H9 (cell line): ENCODE measurements at regions not wholly inside any gene's neighbourhood (a gene's known extent, or its start where the extent isn't known, plus 50 kb on each side); places are given as distances from the start of the nearest gene placed in this dataset.

Experiments
- DNase-seq: peaks from one replicate; pipeline ENCODE4 v3.0.0-alpha.2; 2017
- H2AFZ ChIP-seq: one replicate; pipeline ENCODE4 v1.6.1; 2013; ENCODE audit warnings: mild to moderate bottlenecking, low read length, control low read depth, moderate library complexity
- H2AK5ac ChIP-seq: 2 replicates; pipeline ENCODE4 v1.6.1; 2013; ENCODE audit warnings: low read length, control low read depth, mixed read lengths; ENCODE audit not compliant: insufficient read length
- H2BK120ac ChIP-seq: one replicate; pipeline ENCODE4 v1.6.1; 2013; ENCODE audit warnings: low read depth, mild to moderate bottlenecking, low read length, control low read depth, inconsistent platforms; ENCODE audit not compliant: poor library complexity, severe bottlenecking
- H2BK12ac ChIP-seq: 2 replicates; pipeline ENCODE4 v1.6.1; 2013; ENCODE audit warnings: low read length, control low read depth, mixed read lengths, low read depth; ENCODE audit not compliant: insufficient read length
- H2BK15ac ChIP-seq: 2 replicates; pipeline ENCODE4 v1.6.1; 2013; ENCODE audit warnings: low read depth, low read length, control low read depth
- H2BK20ac ChIP-seq: one replicate; pipeline ENCODE4 v1.6.1; 2013; ENCODE audit warnings: low read depth, mild to moderate bottlenecking, low read length, control low read depth, inconsistent platforms; ENCODE audit not compliant: poor library complexity, severe bottlenecking
- H2BK5ac ChIP-seq: 2 replicates; pipeline ENCODE4 v1.6.1; 2013; ENCODE audit warnings: low read length, control low read depth, mixed read lengths; ENCODE audit not compliant: insufficient read length
- H3K14ac ChIP-seq: 2 replicates; pipeline ENCODE4 v1.6.1; 2013; ENCODE audit warnings: low read length, control low read depth; ENCODE audit not compliant: insufficient read depth
- H3K18ac ChIP-seq: 2 replicates; pipeline ENCODE4 v1.6.1; 2013; ENCODE audit warnings: low read depth, mild to moderate bottlenecking, mixed read lengths, low read length, control low read depth; ENCODE audit not compliant: insufficient read length
- H3K23ac ChIP-seq: 2 replicates; pipeline ENCODE4 v1.6.1; 2013; ENCODE audit warnings: low read length, control low read depth, mixed read lengths, low read depth; ENCODE audit not compliant: insufficient read length
- H3K23me2 ChIP-seq: 2 replicates; pipeline ENCODE4 v1.6.1; 2013; ENCODE audit warnings: low read depth, mild to moderate bottlenecking, mixed read lengths, low read length, control low read depth; ENCODE audit not compliant: insufficient read length, poor library complexity, severe bottlenecking
- H3K27ac ChIP-seq: 2 replicates; pipeline ENCODE4 v1.5.1; 2013; ENCODE audit warnings: low read length, control low read depth, mixed read lengths, low read depth; ENCODE audit not compliant: insufficient read length
- H3K27me3 ChIP-seq: 2 replicates; pipeline ENCODE4 v1.6.1; 2013; ENCODE audit warnings: low read length, control low read depth, inconsistent platforms; ENCODE audit not compliant: insufficient read depth
- H3K4ac ChIP-seq: 2 replicates; pipeline ENCODE4 v1.6.1; 2013; ENCODE audit warnings: low read depth, mild to moderate bottlenecking, control low read depth, inconsistent platforms, low read length, moderate library complexity
- H3K4me1 ChIP-seq: 2 replicates; pipeline ENCODE4 v1.6.1; 2013; ENCODE audit warnings: low read length, control low read depth, inconsistent platforms; ENCODE audit not compliant: insufficient read depth
- H3K4me2 ChIP-seq: 2 replicates; pipeline ENCODE4 v1.6.1; 2013; ENCODE audit warnings: low read length, control low read depth, mixed read lengths; ENCODE audit not compliant: insufficient read length, insufficient read depth
- H3K56ac ChIP-seq: 2 replicates; pipeline ENCODE4 v1.6.1; 2013; ENCODE audit warnings: low read depth, mild to moderate bottlenecking, mixed read lengths, low read length, control low read depth; ENCODE audit not compliant: insufficient read length
- H3K79me1 ChIP-seq: 2 replicates; pipeline ENCODE4 v1.6.1; 2013; ENCODE audit warnings: low read depth, mild to moderate bottlenecking, moderate library complexity, low read length, control low read depth, inconsistent platforms; ENCODE audit not compliant: insufficient read depth, poor library complexity, severe bottlenecking
- H3K79me2 ChIP-seq: 2 replicates; pipeline ENCODE4 v1.6.1; 2013; ENCODE audit warnings: low read length, control low read depth, inconsistent platforms; ENCODE audit not compliant: insufficient read depth
- H3K9ac ChIP-seq: 2 replicates; pipeline ENCODE4 v1.6.1; 2013; ENCODE audit warnings: low read length, control low read depth, mixed read lengths; ENCODE audit not compliant: insufficient read length; ENCODE audit errors: extremely low read depth
- H3K9me3 ChIP-seq: one replicate; pipeline ENCODE4 v1.6.1; 2013; ENCODE audit warnings: low read depth, low read length, inconsistent platforms; ENCODE audit not compliant: control insufficient read depth
- H3T11ph ChIP-seq: one replicate; pipeline ENCODE4 v1.6.1; 2013; ENCODE audit warnings: mild to moderate bottlenecking, low read length, control low read depth, inconsistent platforms
- H4K20me1 ChIP-seq: one replicate; pipeline ENCODE4 v1.6.1; 2013; ENCODE audit not compliant: control insufficient read depth, insufficient read length, insufficient read depth
- H4K5ac ChIP-seq: 2 replicates; pipeline ENCODE4 v1.6.1; 2013; ENCODE audit warnings: low read depth, mild to moderate bottlenecking, mixed read lengths, low read length, control low read depth; ENCODE audit not compliant: insufficient read length
- H4K8ac ChIP-seq: replicated peaks from 2 replicates; pipeline ENCODE4 v1.6.1; 2013; ENCODE audit warnings: low read length, control low read depth, mixed read lengths, low read depth; ENCODE audit not compliant: insufficient read length
- H4K91ac ChIP-seq: 2 replicates; pipeline ENCODE4 v1.6.1; 2013; ENCODE audit warnings: low read depth, mild to moderate bottlenecking, moderate library complexity, mixed read lengths, low read length, control low read depth; ENCODE audit not compliant: insufficient read length
- H3K27ac Mint-ChIP-seq, 3 experiments: 2 replicates in 2 of 3; 3 replicates in 1 of 3; pipeline ENCODE4 v1.8.0; 2020 to 2021; ENCODE audit warnings: mixed read lengths in 3 of 3, mild to moderate bottlenecking in 1 of 3, moderate library complexity in 1 of 3
- H3K27me3 Mint-ChIP-seq: 2 replicates; pipeline ENCODE4 v1.8.0; 2021; ENCODE audit warnings: low read depth, mild to moderate bottlenecking, moderate library complexity, mixed read lengths
- H3K36me3 Mint-ChIP-seq, 3 experiments: 2 replicates in 2 of 3; 3 replicates in 1 of 3; pipeline ENCODE4 v1.8.0; 2020 to 2021; ENCODE audit warnings: low read depth in 3 of 3, mixed read lengths in 3 of 3; ENCODE audit not compliant: insufficient read depth in 1 of 3
- H3K4me1 Mint-ChIP-seq, 2 experiments: 2 replicates each; pipeline ENCODE4 v1.8.0; 2020; ENCODE audit warnings: mixed read lengths in 2 of 2
- H3K4me3 Mint-ChIP-seq, 2 experiments: 2 replicates in 1 of 2; 3 replicates in 1 of 2; pipeline ENCODE4 v1.8.0; 2020 to 2021; ENCODE audit warnings: mild to moderate bottlenecking in 2 of 2, mixed read lengths in 2 of 2, moderate library complexity in 1 of 2
- H3K9me3 Mint-ChIP-seq, 2 experiments: 2 replicates in 1 of 2; 3 replicates in 1 of 2; pipeline ENCODE4 v1.8.0; 2020; ENCODE audit warnings: mild to moderate bottlenecking in 2 of 2, mixed read lengths in 2 of 2, moderate library complexity in 1 of 2
- WGBS: extraction: QIAGEN DNeasy Blood & Tissue Kit; methylation state at CpG from one replicate; pipeline ENCODE4 v1.1.7; 2013; ENCODE audit warnings: missing lambda C conversion rate, low lambda C conversion rate, mixed read lengths; ENCODE audit not compliant: insufficient read length; ENCODE audit errors: extremely low coverage; 5-methylcytosine and 5-hydroxymethylcytosine counted together
- TF ChIP-seq, protein P1 (sequence below): fragments of 200-600 bp; sonication (generic); conservative IDR thresholded peaks from 3 replicates; pipeline ENCODE4 v1.8.0; 2021; ENCODE audit warnings: antibody characterized with exemption, mild to moderate bottlenecking

DNA sequence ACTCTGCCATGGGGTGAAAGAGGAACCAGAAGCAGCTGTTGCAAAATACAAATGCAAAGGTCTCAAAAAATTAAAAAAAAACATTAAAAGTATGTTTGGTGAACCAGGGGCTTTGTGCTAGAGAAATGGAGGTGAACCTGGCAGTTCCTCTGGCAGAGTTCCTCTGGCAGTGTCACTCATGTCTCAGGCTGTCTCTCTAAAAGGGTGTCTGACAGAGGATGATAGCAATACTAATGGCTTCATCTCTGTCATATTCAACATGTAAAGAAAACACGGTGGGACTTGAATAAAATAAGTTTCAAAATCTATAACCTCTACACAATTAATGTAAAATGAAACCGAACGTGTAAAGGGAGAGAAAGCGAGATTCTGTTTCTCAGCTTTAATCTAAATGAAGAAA lies 375.7 kb upstream of the VWC2 start:
- no peak overlapping the region for H2BK15ac ChIP-seq
- H3K79me1 ChIP-seq, result no peaks in the 10 kb centered on the region
- no peak overlapping the region for H4K91ac ChIP-seq
- no peak overlapping the region for H3K9ac ChIP-seq
- no peak overlapping the region for H3K27ac ChIP-seq
- no peak overlapping the region for H4K5ac ChIP-seq
- no peaks in the 10 kb centered on the region for H3K23me2 ChIP-seq
- no peak overlapping the region for H3K4ac ChIP-seq
- no peak overlapping the region for H3K56ac ChIP-seq
- no peaks in the 10 kb centered on the region for H3K27me3 Mint-ChIP-seq
- H3K36me3 Mint-ChIP-seq, result no peaks in the 10 kb centered on the region
- peaks cover 0 to 2% of the 10 kb centered on the region in 2 experiments; a peak in 1 of 4 replicates for H3K4me1 Mint-ChIP-seq
- H3K27me3 ChIP-seq, result no peaks in the 10 kb centered on the region
- no peak overlapping the region for H2BK120ac ChIP-seq
- no peak overlapping the region for H4K8ac ChIP-seq
- H3K23ac ChIP-seq, result no peak overlapping the region
- no peak overlapping the region for H2BK5ac ChIP-seq
- no peak overlapping the region for H2AK5ac ChIP-seq
- no peak overlapping the region for H2BK20ac ChIP-seq
- no peaks in the 10 kb centered on the region; the same call in 1 of the 2 replicates for H3K79me2 ChIP-seq
- no peaks in the 10 kb centered on the region for H3K9me3 ChIP-seq
- no peak overlapping the region for H2BK12ac ChIP-seq
- TF ChIP-seq, protein P1, sequence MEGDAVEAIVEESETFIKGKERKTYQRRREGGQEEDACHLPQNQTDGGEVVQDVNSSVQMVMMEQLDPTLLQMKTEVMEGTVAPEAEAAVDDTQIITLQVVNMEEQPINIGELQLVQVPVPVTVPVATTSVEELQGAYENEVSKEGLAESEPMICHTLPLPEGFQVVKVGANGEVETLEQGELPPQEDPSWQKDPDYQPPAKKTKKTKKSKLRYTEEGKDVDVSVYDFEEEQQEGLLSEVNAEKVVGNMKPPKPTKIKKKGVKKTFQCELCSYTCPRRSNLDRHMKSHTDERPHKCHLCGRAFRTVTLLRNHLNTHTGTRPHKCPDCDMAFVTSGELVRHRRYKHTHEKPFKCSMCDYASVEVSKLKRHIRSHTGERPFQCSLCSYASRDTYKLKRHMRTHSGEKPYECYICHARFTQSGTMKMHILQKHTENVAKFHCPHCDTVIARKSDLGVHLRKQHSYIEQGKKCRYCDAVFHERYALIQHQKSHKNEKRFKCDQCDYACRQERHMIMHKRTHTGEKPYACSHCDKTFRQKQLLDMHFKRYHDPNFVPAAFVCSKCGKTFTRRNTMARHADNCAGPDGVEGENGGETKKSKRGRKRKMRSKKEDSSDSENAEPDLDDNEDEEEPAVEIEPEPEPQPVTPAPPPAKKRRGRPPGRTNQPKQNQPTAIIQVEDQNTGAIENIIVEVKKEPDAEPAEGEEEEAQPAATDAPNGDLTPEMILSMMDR, result no peak
- no peak overlapping the region for H2AFZ ChIP-seq
- no peak overlapping the region for H3K27ac Mint-ChIP-seq
- no peaks in the 10 kb centered on the region for H3K9me3 Mint-ChIP-seq
- DNase-seq, result no peak
- no peaks in the 10 kb centered on the region for H4K20me1 ChIP-seq
- H3K4me2 ChIP-seq, result no peak overlapping the region
- no peak overlapping the region for H3K4me3 Mint-ChIP-seq
- H3T11ph ChIP-seq, result no peak overlapping the region
- no CpG with 5 or more reads among the region's 4 CpGs for WGBS
- H3K4me1 ChIP-seq, result no peaks in the 10 kb centered on the region
- no peak overlapping the region for H3K18ac ChIP-seq
- H3K14ac ChIP-seq, result no peak overlapping the region
